ENCODE measurements at regions not wholly inside any gene's neighbourhood (a gene's known extent, or its start where the extent isn't known, plus 50 kb on each side); places are given as distances from the start of the nearest gene placed in this dataset.

- Histone ChIP-seq H3K23ac (ENCODE audit: low read depth, low read length) (no peak overlapping the region), H2AFZ (replicated peaks; ENCODE audit: low read length, poor library complexity) (no peak overlapping the region), H3K4me2 (ENCODE audit: low read depth, low read length) (no peak overlapping the region), H3K56ac (ENCODE audit: extremely low read depth, insufficient read depth, low read length) (no peak overlapping the region), H3K4me1 (ENCODE audit: control insufficient read depth, insufficient read depth, low read length) (no peaks in the 10 kb centered on the region), H3K36me3 (ENCODE audit: control insufficient read depth, insufficient read depth, low read length) (no peaks in the 10 kb centered on the region), H2AK9ac (replicated peaks; ENCODE audit: low read depth, low read length, poor library complexity) (no peak overlapping the region), H3K27me3 (ENCODE audit: control insufficient read depth, insufficient read depth, low read length) (no peaks in the 10 kb centered on the region), H4K91ac (ENCODE audit: insufficient read depth, low read depth, low read length) (no peak overlapping the region), H2BK15ac (ENCODE audit: low read depth, low read length) (no peak overlapping the region), H3K27ac (ENCODE audit: insufficient read depth, low read length) (no peak overlapping the region), H2BK5ac (ENCODE audit: low read depth, low read length, poor library complexity, severe bottlenecking) (no peak overlapping the region), H3K4me3 (ENCODE audit: insufficient read depth, low read depth, low read length) (no peak overlapping the region), H3K9me1 (ENCODE audit: insufficient read depth, low read length) (0 out of 2 replicates have a peak, but pooled peaks cover 4% of the 10 kb centered on the region), H2BK120ac (ENCODE audit: low read depth, low read length) (no peak overlapping the region), H3K79me1 (ENCODE audit: low read depth in 1 of 2, low read length in 2 of 2) (no peaks in the 10 kb centered on the region), H2BK20ac (ENCODE audit: low read depth, low read length) (no peak overlapping the region), H3K4ac (ENCODE audit: low read depth, low read length) (no peak overlapping the region), H3K14ac (replicated peaks; ENCODE audit: low read depth, low read length) (no peak overlapping the region), H3K18ac (ENCODE audit: low read depth, low read length) (no peak overlapping the region), H4K20me1 (ENCODE audit: insufficient read depth, low read length) (no peaks in the 10 kb centered on the region), H3K9ac (ENCODE audit: low read depth, low read length) (no peak overlapping the region), H2AK5ac (ENCODE audit: low read depth, low read length) (no peak overlapping the region), H3K9me3 (ENCODE audit: control insufficient read depth, insufficient read depth, low read length) (0 out of 2 replicates have a peak, but pooled peaks cover 1% of the 10 kb centered on the region), H4K8ac (ENCODE audit: low read depth in 2 of 2, low read length in 2 of 2) (no peak overlapping the region), H4K5ac (ENCODE audit: low read depth, low read length) (no peak overlapping the region)
- no TSS peak for BruUV-seq (replicated peaks)
- POLR2A ChIA-PET (ENCODE audit: unreplicated experiment), result no interaction called here
- no CpG with 5 or more reads among the region's 4 CpGs for WGBS, 2 experiments (ENCODE audit: extremely low coverage in 2 of 2, insufficient read length in 1 of 2)
- CTCF ChIA-PET, result no interaction called here
- intact Hi-C loops (cut with micrococcal nuclease) (no loop called here), dilution Hi-C loops (cut with HindIII; ENCODE audit: low sequenced_read_pairs, unreplicated experiment) (no loop called here), in situ Hi-C loops (cut with MboI; ENCODE audit: low sequenced_read_pairs) (no loop called here)
- DNase-seq, result no peak
- TF ChIP-seq MAFK (IDR thresholded peaks at IDR 0.05; ENCODE audit: low read depth, low read length), result no peak
- no peak for TF ChIP-seq ELK1 (IDR thresholded peaks at IDR 0.05; ENCODE audit: borderline replicate concordance, low read depth, low read length)
- TF ChIP-seq, protein P1, sequence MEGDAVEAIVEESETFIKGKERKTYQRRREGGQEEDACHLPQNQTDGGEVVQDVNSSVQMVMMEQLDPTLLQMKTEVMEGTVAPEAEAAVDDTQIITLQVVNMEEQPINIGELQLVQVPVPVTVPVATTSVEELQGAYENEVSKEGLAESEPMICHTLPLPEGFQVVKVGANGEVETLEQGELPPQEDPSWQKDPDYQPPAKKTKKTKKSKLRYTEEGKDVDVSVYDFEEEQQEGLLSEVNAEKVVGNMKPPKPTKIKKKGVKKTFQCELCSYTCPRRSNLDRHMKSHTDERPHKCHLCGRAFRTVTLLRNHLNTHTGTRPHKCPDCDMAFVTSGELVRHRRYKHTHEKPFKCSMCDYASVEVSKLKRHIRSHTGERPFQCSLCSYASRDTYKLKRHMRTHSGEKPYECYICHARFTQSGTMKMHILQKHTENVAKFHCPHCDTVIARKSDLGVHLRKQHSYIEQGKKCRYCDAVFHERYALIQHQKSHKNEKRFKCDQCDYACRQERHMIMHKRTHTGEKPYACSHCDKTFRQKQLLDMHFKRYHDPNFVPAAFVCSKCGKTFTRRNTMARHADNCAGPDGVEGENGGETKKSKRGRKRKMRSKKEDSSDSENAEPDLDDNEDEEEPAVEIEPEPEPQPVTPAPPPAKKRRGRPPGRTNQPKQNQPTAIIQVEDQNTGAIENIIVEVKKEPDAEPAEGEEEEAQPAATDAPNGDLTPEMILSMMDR (conservative IDR thresholded peaks at IDR 0.05; ENCODE audit: low read depth, low read length), result no peak
- TF ChIP-seq CEBPB (IDR thresholded peaks at IDR 0.05; ENCODE audit: low read depth, low read length), result no peak
- TF ChIP-seq POLR2A (IDR thresholded peaks at IDR 0.05; ENCODE audit: low read depth, low read length), result no peak
- no peak for TF ChIP-seq RFX5 (IDR thresholded peaks at IDR 0.05; ENCODE audit: low read depth, low read length)
- TF ChIP-seq RCOR1 (IDR thresholded peaks at IDR 0.05; ENCODE audit: insufficient replicate concordance, low read length), result no peak
- no peak for TF ChIP-seq MXI1 (IDR thresholded peaks at IDR 0.05; ENCODE audit: borderline replicate concordance, low read depth, low read length)
- no peak for TF ChIP-seq BHLHE40 (IDR thresholded peaks at IDR 0.05; ENCODE audit: low read depth, low read length)
- TF ChIP-seq SMC3 (IDR thresholded peaks at IDR 0.05; ENCODE audit: low read depth, low read length), result no peak
- no peak for TF ChIP-seq NFE2L2 (IDR thresholded peaks at IDR 0.05; ENCODE audit: low read depth, low read length)
- TF ChIP-seq CHD1 (IDR thresholded peaks at IDR 0.05; ENCODE audit: low read depth, low read length), result no peak
- TF ChIP-seq RAD21 (IDR thresholded peaks at IDR 0.05; ENCODE audit: low read length), result no peak
- TF ChIP-seq MAZ (IDR thresholded peaks at IDR 0.05; ENCODE audit: borderline replicate concordance, low read depth, low read length), result no peak
- no peak for TF ChIP-seq FOS (IDR thresholded peaks at IDR 0.05; ENCODE audit: low read depth, low read length)
- no peak for ATAC-seq (ENCODE audit: low read depth)
Measured at GRCh38 chr5:136808756-136809155, 443.4 kb upstream of the TRPC7 start.

All from IMR-90 (cell line).